ENCODE measurements at regions not wholly inside any gene's neighbourhood (a gene's known extent, or its start where the extent isn't known, plus 50 kb on each side); places are given as distances from the start of the nearest gene placed in this dataset.
"Not testable (repeated sequence)": the region's sequence is repeated elsewhere in the genome, so short reads cannot be mapped to it uniquely, and the experiment has no call there.

GRCh38 chr6:140156131-140156530 is 781.7 kb upstream of the CITED2 start:
- no peaks in the 10 kb centered on the region for H3K4me1 ChIP-seq
- intact Hi-C loops (cut with DNase I; ENCODE audit: low total_unique reads), result no loop called here
- DNase-seq, result no peak
- no peaks in the 10 kb centered on the region for H3K36me3 ChIP-seq
- no peak overlapping the region for H3K4me3 ChIP-seq
- H3K27me3 ChIP-seq, result no peaks in the 10 kb centered on the region
- no peak overlapping the region for H3K27ac ChIP-seq
- no peak for TF ChIP-seq CTCF (IDR thresholded peaks at IDR 0.05 in 4 of 5, conservative IDR thresholded peaks at IDR 0.05 in 1 of 5)
- TF ChIP-seq POLR2A (IDR thresholded peaks at IDR 0.05), result no peak
- no peak for ATAC-seq
- H3K9me3 ChIP-seq, result no peaks in the 10 kb centered on the region
- in situ Hi-C loops (cut with MboI; ENCODE audit: low sequenced_read_pairs in 4 of 4), result no loop called here

DNA sequence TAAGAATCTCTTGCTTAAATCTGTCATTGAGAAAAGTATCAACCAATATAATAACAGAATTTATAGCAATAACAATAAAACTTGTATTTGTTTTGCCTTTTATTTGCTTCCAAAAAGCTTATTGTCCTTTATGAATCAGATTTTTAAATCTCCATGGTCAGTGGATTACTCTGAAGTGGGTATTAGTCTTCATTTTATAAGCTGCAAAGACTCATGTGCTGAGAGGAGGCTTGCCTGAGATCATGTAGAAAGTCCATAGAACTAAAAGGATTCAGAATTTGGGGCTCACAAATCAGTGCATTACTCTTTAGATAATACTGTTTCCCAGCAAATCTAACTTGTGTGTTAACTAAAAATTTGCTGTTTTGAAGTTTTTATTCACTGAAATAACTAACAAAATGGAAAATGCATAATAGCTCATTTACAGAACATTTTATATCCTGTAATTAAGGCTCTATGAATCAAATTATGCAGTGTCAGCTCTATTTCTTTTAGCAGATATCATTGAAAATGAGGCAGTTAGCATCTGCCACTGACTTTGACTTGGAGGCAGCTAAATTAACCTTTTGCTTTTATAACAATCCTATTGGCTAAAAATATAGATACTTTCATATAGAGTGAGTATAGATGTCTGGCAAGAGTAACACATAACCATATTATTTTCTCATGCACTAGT is 781.1 kb upstream of the CITED2 start:
- ATAC-seq, result no peak
- intact Hi-C loops (cut with DNase I; ENCODE audit: low total_unique reads) (no loop called here), in situ Hi-C loops (cut with MboI; ENCODE audit: low sequenced_read_pairs in 4 of 4) (no loop called here)
- no peaks in the 10 kb centered on the region for H3K4me1 ChIP-seq
- H3K27me3 ChIP-seq, result no peaks in the 10 kb centered on the region
- no peak for DNase-seq
- no peaks in the 10 kb centered on the region for H3K9me3 ChIP-seq
- H3K27ac ChIP-seq, result no peak overlapping the region
- TF ChIP-seq POLR2A (IDR thresholded peaks at IDR 0.05), result no peak
- no peak for TF ChIP-seq CTCF (IDR thresholded peaks at IDR 0.05 in 4 of 5, conservative IDR thresholded peaks at IDR 0.05 in 1 of 5)
- H3K36me3 ChIP-seq, result no peaks in the 10 kb centered on the region
- H3K4me3 ChIP-seq, result no peak overlapping the region

GRCh38 chr6:140153703-140154102 is 779.3 kb upstream of the CITED2 start:
- H3K27ac ChIP-seq, result no peak overlapping the region
- intact Hi-C loops (cut with DNase I; ENCODE audit: low total_unique reads), result no loop called here
- H3K4me1 ChIP-seq, result no peaks in the 10 kb centered on the region
- no peaks in the 10 kb centered on the region for H3K9me3 ChIP-seq
- H3K27me3 ChIP-seq, result no peaks in the 10 kb centered on the region
- DNase-seq, result no peak
- TF ChIP-seq CTCF (IDR thresholded peaks at IDR 0.05 in 4 of 5, conservative IDR thresholded peaks at IDR 0.05 in 1 of 5) (no peak), POLR2A (IDR thresholded peaks at IDR 0.05) (no peak)
- no peak overlapping the region for H3K4me3 ChIP-seq
- in situ Hi-C loops (cut with MboI; ENCODE audit: low sequenced_read_pairs in 4 of 4), result no loop called here
- no peaks in the 10 kb centered on the region for H3K36me3 ChIP-seq
- no peak for ATAC-seq

GRCh38 chr6:140147825-140148814 is 773.7 kb upstream of the CITED2 start:
- in situ Hi-C loops (cut with MboI; ENCODE audit: low sequenced_read_pairs in 4 of 4); ATAC-seq; H3K27ac ChIP-seq; DNase-seq; H3K36me3 ChIP-seq; H3K27me3 ChIP-seq; H3K4me1 ChIP-seq; intact Hi-C loops (cut with DNase I; ENCODE audit: low total_unique reads); H3K4me3 ChIP-seq; H3K9me3 ChIP-seq: not testable (repeated sequence)

GRCh38 chr6:140140891-140141290 is 766.4 kb upstream of the CITED2 start:
- ATAC-seq, result no peak
- H3K4me3 ChIP-seq, result no peak overlapping the region
- TF ChIP-seq CTCF (IDR thresholded peaks at IDR 0.05 in 4 of 5, conservative IDR thresholded peaks at IDR 0.05 in 1 of 5) (no peak), POLR2A (IDR thresholded peaks at IDR 0.05) (no peak)
- no peaks in the 10 kb centered on the region for H3K4me1 ChIP-seq
- H3K9me3 ChIP-seq, result no peaks in the 10 kb centered on the region
- no peak overlapping the region for H3K27ac ChIP-seq
- intact Hi-C loops (cut with DNase I; ENCODE audit: low total_unique reads) (no loop called here), in situ Hi-C loops (cut with MboI; ENCODE audit: low sequenced_read_pairs in 4 of 4) (no loop called here)
- no peaks in the 10 kb centered on the region for H3K36me3 ChIP-seq
- no peaks in the 10 kb centered on the region for H3K27me3 ChIP-seq
- no peak for DNase-seq
